ENCODE measurements at regions not wholly inside any gene's neighbourhood (a gene's known extent, or its start where the extent isn't known, plus 50 kb on each side); places are given as distances from the start of the nearest gene placed in this dataset.
"Not testable (repeated sequence)": the region's sequence is repeated elsewhere in the genome, so short reads cannot be mapped to it uniquely, and the experiment has no call there.

DNA sequence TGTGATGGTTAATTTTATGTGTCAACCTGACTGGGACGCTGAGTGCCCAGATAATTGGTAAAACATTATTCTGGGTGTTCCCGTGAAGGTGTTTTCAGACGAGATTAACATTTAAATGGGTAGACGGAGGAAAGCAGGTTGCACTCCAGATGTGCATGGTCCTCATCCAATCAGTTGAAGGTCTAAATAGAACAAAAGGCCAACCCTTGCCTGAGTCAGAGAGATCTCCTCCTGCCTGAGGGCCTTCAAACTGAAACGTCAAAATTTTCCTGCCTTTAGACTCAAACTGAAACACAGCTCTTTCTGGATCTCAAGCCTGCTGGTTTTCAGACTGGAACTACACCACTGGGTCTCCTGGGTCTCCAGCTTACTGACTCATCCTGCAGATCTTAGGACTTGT lies 73.5 kb downstream of the NPIPA8 start:
- intact Hi-C loops (cut with DNase I); DNase-seq (ENCODE audit: missing footprints); ATAC-seq: not testable (repeated sequence)

DNA sequence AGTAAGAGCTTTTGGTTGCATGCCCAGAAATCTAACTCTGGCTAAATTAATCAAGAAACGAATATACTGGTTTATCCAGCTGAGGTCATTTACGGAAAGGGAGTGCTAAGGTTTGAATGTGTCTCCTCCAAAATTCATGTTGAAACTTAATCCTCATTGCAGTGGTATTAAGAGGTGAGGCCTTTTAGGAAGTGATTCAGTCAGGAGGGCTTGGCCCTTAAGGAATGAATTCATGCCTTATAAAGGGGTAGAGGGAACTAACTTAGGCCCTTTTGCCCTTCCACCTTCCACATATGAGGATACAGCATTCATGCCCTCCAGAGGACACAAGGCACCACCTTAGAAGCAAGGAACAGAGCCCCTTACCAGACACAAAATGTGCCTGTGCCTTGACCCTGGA lies 74.7 kb downstream of the NPIPA8 start:
- ATAC-seq; intact Hi-C loops (cut with DNase I); DNase-seq (ENCODE audit: missing footprints): not testable (repeated sequence)

DNA sequence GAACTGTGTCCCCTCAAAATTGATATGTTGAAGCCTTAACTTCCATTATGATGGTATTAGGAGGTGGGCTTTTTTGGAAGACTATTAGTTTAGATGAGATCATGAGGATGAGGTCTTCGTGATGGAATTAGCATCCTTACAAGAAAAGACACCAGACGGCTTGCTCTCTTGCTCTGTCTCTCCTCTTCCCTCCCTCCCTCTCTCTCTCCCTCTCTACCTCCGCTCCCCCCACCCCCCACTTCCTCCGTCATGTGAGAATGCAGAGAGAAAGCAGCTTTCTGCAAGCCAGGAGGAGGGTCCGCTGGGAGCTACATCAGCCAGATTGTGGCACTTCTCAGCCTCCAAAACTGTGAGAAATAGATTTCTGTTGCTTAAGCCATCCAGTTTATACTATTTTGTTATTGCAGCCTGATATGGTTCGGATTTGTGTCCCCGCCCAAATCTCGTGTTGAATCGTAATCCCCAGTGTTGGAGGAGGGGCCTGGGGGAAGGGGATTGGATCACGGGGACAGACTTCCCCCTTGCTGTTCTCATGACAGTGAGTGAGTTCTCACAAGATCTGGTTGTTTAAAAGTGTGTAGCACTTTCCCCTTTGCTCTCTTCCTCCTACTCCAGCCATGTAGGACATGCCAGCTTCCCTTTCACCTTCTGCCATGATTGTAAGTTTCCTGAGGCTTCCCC lies 76.9 kb downstream of the NPIPA8 start:
- DNase-seq (ENCODE audit: missing footprints); intact Hi-C loops (cut with DNase I); ATAC-seq: not testable (repeated sequence)

DNA sequence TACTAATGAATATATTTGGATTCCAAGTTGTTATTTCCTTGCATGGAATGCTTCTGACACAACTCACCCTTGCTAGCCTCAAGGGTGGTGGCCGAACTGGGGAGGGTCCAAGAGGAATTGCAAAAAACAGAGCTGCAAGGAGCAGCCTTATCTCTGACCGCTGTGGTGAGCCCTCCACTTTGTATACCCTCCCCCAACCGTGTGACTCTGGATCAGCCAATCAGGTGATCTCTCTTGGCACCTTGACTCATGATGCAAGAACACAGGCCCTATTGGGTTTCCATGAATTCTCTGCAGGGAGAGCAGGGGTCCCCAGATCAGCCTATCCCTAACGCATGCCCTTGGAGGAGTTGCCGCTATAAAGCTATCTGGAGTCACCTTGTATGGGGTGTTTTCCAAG lies 83.6 kb downstream of the NPIPA8 start:
- ATAC-seq; intact Hi-C loops (cut with DNase I); DNase-seq (ENCODE audit: missing footprints): not testable (repeated sequence)

DNA sequence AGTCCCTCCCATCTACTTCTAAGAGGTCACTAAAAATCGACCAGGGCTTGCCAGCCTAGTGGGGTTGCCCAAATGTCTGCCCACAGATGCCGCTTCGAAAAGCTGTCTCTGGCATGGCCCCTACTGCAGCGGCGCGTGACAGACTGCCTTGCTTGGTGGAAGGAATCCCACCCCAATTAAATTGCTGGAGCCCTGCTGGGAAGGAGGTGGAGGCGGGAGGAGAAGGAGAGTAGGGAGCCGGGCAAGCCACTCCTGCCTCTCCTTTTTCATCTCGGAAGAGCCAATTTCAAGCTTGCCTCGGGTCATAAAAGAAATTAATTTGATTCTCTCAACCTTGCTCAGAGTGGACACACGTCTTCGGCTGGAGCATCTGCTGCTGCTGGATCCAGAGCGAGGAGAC lies 106.0 kb downstream of the NPIPA8 start:
- intact Hi-C loops (cut with DNase I); DNase-seq (ENCODE audit: missing footprints); ATAC-seq: not testable (repeated sequence)

DNA sequence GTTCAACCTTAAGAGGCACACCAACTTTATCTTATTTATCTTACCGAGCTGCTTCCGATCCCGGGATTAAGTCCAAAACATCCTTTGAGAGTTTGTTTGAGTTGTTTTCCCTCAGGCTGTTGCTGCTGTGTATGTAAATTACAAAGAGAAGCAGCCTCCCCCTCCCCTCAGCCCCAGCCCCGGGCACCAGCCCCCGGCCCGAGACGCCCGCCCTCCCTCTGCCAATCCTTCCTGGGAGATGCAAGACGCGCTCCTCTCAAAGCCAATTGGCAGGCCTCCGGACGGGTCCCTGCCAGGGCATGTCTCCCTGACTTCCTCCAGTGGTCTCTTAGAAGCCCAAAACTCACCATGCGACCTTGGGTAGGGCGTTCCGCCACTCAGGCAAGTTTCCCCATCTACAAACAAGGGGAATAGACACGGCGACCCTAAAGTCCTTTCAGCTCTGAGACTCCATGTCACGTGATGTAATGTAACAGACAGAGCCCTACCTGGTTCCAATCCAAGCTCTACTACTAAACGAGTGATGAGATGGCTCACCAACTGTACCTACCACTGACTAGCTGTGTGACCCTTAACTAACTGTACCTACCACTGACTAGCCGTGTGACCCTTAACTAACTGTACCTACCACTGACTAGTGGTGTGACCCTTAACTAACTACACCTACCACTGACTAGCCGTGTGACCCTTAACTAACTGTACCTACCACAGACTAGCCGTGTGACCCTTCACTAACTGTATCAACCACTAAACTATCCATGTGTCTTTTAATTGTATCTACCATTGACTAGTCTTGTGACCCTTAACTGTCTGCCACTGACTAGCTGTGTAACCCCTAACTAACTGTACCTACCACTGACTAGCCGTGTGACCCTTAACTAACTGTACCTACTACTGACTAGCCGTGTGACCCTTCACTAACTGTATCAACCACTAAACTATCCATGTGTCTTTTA lies 114.2 kb downstream of the NPIPA8 start:
- DNase-seq (ENCODE audit: missing footprints); ATAC-seq; intact Hi-C loops (cut with DNase I): not testable (repeated sequence)

DNA sequence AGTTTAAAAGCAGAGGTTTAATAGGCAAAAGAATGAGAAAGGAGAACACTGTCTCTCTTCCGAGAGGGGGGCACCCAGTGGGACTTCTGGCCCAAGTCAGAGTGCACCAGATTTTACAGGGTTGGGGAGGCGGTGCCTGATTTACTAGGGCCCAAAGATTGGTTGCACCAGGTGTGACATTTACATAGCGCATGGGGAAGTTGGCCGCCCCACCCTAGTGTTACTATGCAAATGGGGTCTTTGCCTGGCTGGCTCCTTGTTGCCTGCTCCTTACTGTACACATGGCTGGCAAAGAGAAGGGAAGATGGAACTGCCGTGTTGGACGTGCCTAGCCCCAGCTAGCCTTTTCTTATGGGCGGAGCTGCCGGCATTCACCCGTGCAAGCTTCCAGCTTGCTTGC lies 118.8 kb downstream of the NPIPA8 start:
- intact Hi-C loops (cut with DNase I); DNase-seq (ENCODE audit: missing footprints); ATAC-seq: not testable (repeated sequence)

DNA sequence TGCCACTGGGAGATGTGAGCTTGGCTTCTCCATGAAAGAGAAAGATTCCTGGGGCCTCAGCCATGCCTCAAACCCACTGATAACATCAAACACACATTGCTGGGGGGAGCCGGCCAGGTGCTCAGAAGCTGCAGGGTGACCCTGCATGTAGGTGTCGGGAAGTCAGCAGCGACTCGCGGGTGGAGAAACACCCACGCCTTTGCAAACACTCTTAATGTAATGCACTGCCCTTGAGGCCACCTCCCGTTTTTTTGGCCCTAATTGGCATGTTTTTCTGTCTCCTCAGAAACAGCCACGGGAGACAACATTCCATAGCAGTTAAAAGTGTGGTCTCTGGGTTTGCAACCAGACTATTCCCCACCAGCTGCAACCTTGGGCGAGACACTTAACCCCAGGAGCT lies 119.7 kb downstream of the NPIPA8 start:
- intact Hi-C loops (cut with DNase I); ATAC-seq: not testable (repeated sequence)
- peak; percentile 30 for DNase-seq (ENCODE audit: missing footprints)

DNA sequence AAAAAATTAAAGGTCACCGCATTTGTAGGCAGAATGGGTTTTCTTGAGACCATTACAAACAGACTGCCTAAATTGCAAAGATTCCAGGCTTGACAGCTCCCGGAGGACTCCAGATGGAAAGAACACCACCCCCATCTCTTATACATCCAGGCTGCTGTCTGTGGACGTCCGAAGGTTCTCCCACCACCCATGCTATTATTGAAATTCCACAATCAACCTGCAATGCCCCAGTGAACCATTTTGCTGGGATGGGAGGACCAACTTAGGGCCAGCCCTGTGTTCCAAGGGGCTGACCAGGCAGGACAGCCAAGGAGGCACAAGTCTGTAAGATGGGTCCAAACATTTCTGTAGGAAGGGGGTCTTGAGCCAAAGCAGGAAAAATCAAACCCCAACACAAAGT lies 122.7 kb downstream of the NPIPA8 start:
- ATAC-seq; intact Hi-C loops (cut with DNase I): not testable (repeated sequence)
- peak; percentile 47 for DNase-seq (ENCODE audit: missing footprints)

DNA sequence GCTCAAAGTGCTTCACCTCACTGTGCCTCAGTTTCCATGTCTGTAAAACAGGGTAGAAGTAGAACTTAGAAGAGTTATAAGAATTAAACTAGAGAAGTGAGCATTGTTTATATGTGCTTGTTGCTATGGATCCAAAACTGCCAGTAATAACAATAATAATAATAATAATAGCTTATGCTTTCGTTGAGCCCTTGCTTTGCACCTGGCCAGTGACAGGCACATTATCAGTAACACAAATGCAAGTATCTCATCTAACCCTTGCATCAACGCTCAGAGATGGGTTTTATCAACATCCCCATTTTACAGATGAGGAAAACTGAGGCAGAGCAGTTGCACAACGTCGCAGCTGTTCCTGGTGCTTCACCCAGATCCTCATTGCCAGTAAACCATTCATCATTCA lies 125.0 kb downstream of the NPIPA8 start:
- DNase-seq (ENCODE audit: missing footprints); intact Hi-C loops (cut with DNase I); ATAC-seq: not testable (repeated sequence)

DNA sequence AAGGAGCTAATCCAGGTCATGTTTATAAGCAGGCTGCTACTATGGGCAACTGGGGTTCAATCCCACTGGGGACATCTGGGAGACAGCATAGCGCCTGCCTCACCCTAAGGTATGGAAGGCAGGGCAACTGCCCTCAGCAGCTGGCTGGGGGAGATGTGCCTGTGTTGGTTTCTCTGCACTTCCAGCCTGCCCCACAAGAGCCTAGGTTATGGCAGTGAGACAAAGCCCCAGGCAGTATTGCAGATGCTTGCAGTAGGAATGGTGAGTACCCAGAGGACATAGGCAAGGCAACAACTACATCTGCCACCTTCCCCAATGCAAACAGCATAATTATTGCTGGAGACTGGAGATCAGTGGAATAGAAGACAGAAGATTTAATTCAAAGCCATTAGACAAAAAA lies 131.8 kb downstream of the NPIPA8 start:
- DNase-seq (ENCODE audit: missing footprints); ATAC-seq; intact Hi-C loops (cut with DNase I): not testable (repeated sequence)

DNA sequence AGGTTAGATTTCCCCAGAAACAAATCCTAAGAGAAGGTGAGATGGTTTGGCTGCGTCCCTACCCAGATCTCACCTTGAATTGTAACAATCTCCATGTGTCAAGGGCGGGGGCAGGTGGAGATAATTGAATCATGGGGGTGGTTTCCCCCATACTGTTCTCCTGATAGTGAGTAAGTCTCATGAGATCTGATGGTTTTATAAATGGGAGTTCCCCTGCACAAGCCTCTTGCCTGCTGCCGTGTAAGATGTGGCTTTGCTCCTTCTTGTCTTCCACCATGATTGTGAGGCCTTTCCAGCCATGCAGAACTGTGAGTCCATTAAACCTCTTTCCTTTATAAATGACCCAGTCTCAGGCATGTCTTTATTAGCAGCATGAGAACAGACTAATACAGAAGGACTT lies 132.2 kb downstream of the NPIPA8 start:
- ATAC-seq; DNase-seq (ENCODE audit: missing footprints); intact Hi-C loops (cut with DNase I): not testable (repeated sequence)

DNA sequence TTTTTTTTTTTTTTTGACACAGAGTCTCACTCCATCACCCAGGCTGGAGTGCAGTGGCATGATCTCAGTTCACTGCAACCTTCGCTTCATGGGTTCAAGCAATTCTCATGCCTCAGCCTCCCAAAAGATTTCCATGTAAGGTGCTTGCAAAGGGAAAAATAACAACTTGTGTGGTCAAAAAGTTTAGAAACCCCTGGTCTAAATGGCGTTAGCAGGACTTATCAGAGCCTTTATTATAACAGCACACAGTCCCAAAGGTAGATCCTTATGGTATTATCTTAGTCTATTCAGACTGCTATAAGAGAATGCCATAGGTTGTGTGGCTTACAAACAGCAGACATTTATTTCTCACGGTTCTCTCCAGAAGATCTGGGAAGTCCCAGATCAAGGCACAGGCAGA lies 135.0 kb downstream of the NPIPA8 start:
- intact Hi-C loops (cut with DNase I); DNase-seq (ENCODE audit: missing footprints); ATAC-seq: not testable (repeated sequence)

DNA sequence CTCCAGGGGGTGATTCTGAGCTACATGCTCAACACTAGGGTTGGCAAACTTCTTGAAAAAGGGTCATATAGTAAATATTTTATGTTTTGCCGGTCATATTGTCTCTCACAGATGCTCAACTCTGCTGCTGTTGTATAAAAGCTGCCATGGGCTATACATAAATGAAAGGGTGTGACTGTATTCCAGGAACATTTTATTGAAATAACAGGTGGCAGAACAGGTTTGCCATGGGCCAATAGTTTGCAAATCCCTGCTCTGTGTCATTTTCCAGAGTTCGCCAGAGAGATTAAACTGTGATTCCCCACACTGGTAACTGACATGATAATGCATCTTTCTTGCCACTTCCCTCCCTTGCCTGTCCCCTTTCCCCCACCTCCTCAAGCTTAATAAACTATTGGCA lies 144.1 kb downstream of the NPIPA8 start:
- DNase-seq (ENCODE audit: missing footprints); ATAC-seq; intact Hi-C loops (cut with DNase I): not testable (repeated sequence)

DNA sequence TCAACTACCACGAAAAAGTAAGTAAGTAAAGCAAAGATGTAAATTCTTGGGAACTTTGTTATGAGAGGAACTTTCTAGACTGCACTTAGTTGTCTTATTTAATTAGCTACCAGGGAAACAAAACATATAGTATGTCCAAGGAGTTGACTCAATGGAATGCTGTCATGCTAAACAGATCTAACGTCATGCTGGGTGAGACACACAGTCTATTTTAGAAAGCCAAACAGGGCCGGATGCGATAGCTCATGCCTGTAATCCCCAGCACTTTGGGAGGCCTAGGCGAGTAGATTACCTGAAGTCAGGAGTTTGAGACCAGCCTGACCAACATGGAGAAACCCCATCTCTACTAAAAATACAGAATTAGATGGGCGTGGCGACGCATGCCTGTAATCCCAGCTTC lies 146.4 kb downstream of the NPIPA8 start:
- ATAC-seq; intact Hi-C loops (cut with DNase I); DNase-seq (ENCODE audit: missing footprints): not testable (repeated sequence)

DNA sequence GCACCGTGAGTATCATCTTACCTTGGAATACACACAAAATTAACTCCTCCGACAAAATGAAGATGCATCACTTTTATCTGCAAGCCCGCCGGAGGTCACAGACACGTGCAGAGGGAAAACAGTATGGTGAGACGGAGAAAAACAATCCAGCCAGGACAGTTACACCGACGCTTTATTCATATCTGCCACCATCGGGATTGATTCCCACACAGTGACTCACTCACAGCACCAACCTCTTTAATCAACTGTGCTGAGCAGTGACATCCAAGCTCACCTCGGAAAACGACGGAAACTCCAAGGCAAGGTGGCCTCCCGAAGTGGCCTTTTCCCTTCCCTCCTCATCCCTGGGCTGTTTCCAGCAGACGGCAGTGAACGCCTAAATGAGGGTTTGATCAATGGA lies 151.8 kb downstream of the NPIPA8 start:
- peak; percentile 32 for DNase-seq (ENCODE audit: missing footprints)
- ATAC-seq; intact Hi-C loops (cut with DNase I): not testable (repeated sequence)

DNA sequence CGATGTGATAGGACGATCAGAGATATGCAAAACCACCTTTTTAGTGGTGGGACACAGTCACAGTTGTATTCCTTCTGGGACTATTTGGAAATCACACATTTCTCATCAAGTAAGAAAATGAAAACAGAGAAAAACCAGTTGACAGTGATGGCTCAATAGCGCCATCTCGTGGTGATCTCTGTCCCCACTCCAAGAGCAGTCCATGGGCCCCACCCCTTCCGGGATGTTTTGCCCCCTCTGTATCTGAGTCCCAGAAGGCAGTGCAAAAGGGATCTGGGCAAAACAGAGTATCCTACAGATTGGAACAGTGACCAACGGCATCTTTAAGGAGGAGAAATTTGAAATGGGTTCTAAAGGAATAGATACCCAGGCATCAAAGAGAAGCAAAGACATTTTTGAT lies 155.5 kb downstream of the NPIPA8 start:
- intact Hi-C loops (cut with DNase I); DNase-seq (ENCODE audit: missing footprints); ATAC-seq: not testable (repeated sequence)

DNA sequence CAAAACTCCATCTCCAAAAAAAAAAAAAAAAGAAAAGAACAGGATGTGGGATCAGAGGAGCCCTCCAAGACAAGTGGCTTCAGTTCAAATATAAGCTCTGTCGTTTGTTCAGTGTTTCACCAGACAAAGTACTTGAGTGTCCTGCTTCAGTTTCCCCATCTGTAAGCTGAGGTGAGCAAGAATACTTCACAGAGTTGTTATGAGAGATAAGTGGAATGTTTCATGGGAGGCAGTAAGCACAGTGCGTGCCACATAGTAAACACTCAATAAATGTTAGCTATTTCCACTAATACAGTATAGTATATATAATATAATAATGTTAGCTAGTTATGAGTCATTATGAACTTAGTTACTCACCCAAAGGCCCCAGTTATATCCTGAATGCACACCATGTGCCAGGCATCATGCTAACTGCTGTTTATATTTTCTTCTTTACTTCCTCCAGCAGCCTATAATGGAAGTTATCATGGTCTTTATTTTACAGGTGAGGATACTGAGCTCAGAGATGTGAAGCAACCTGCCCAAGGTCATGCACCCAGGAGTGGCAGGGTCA lies 162.5 kb downstream of the NPIPA8 start:
- DNase-seq (ENCODE audit: missing footprints); ATAC-seq; intact Hi-C loops (cut with DNase I): not testable (repeated sequence)

DNA sequence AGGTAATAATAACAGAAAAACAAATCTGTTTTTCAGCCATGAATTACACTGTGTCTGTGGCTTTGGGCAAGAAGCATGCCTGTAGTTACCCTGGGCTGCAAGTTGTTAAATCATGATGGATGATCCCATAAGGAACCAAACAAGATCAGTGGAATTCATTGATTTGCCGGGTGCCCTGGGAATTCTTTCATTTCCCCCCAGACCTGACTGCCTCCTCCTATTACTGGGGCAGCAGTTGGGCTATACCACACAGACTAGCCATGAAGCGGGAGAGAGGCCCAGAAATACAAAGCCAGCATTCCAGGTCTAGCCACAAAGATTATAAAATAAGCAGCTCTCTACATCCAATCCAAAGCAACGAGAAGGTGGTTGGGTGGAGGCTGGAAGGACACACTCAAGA lies 174.2 kb downstream of the NPIPA8 start:
- intact Hi-C loops (cut with DNase I); DNase-seq (ENCODE audit: missing footprints); ATAC-seq: not testable (repeated sequence)
